HepG2 (cell line): ENCODE measurements at regions not wholly inside any gene's neighbourhood (a gene's known extent, or its start where the extent isn't known, plus 50 kb on each side); places are given as distances from the start of the nearest gene placed in this dataset.

Experiments used
- ATAC-seq: fragments of 200-7000 bp; cut with Tn5 transposase; 3 replicates; pipeline ENCODE4 v1.9.1; 2020; ENCODE audit warnings: mild to moderate bottlenecking, moderate library complexity
- BruUV-seq: library from RNA; stranded (reverse); fragments of 400-500 nt; replicated peaks from 2 replicates; lab custom pipeline; 2021; lab: Mats Ljungman, UMichigan
- CTCF ChIA-PET: fragments of 300-600 bp; formaldehyde crosslinking; extraction: SDS; loops from one replicate; lab custom pipeline; 2021; ENCODE audit warnings: low total read pairs, inconsistent platforms, low intra/inter-chr PET ratio; lab: Yijun Ruan, JAX
- POLR2A ChIA-PET: fragments of 350-600 bp; sonication (Branson Sonifier 250); formaldehyde crosslinking; loops from one replicate; lab custom pipeline; 2020; ENCODE audit warnings: antibody characterized with exemption, inconsistent platforms; lab: Yijun Ruan, JAX
- DNase-seq: peaks from one replicate; pipeline ENCODE4 v3.0.0-alpha.2; 2015; ENCODE audit warnings: low spot score
- FAIRE-seq: peaks from 3 replicates; lab custom pipeline; 2011; peaks lifted over from hg19 to GRCh38; lab: Jason Lieb, UNC
- H2AFZ ChIP-seq: one replicate; pipeline ENCODE4 v1.6.1; 2011; ENCODE audit warnings: low read length, inconsistent platforms
- H3K27ac ChIP-seq: fragments of 300-600 bp; 3 replicates; pipeline ENCODE4 v1.8.0; 2011; ENCODE audit warnings: mixed run types, mild to moderate bottlenecking, mixed read lengths, low read length, inconsistent platforms; ENCODE audit not compliant: insufficient read depth; ENCODE audit errors: extremely low read length
- H3K27me3 ChIP-seq, 2 experiments: fragments of 200-600 bp in 1 of 2; 2 replicates in 1 of 2; 3 replicates in 1 of 2; pipeline versions ENCODE4 v1.6.0 to v1.8.0; 2011; ENCODE audit warnings: low read length in 2 of 2, mild to moderate bottlenecking in 2 of 2, moderate library complexity in 2 of 2, inconsistent platforms in 1 of 2; ENCODE audit not compliant: insufficient read depth in 2 of 2, control insufficient read depth in 1 of 2
- H3K36me3 ChIP-seq, 2 experiments: fragments of 200-600 bp in 1 of 2; replicated peaks in 1 of 2; 2 replicates in 1 of 2; 3 replicates in 1 of 2; pipeline versions ENCODE4 v1.5.1 to v1.8.0; 2011; ENCODE audit warnings: low read length in 2 of 2, inconsistent platforms in 1 of 2; ENCODE audit not compliant: insufficient read depth in 2 of 2, control insufficient read depth in 1 of 2
- H3K4me1 ChIP-seq: 2 replicates; pipeline ENCODE4 v1.5.1; 2012; ENCODE audit warnings: low read length, inconsistent platforms; ENCODE audit not compliant: insufficient read depth
- H3K4me2 ChIP-seq: 2 replicates; pipeline ENCODE4 v1.6.0; 2011; ENCODE audit warnings: low read depth, low read length, inconsistent platforms
- H3K4me3 ChIP-seq, 3 experiments: fragments of 200-600 bp in 1 of 3; sonication (generic), shearing (Covaris generic) in 1 of 3; replicated peaks in 1 of 3; 2 replicates each; pipeline ENCODE4 v1.5.1; 2011 to 2016; ENCODE audit warnings: low read length in 3 of 3, inconsistent platforms in 2 of 3, low read depth in 2 of 3, mild to moderate bottlenecking in 2 of 3, control low read depth in 1 of 3, mixed read lengths in 1 of 3; ENCODE audit not compliant: insufficient read depth in 1 of 3
- H3K79me2 ChIP-seq: one replicate; pipeline ENCODE4 v1.6.1; 2011; ENCODE audit warnings: low read length, inconsistent platforms; ENCODE audit not compliant: insufficient read depth
- H3K9ac ChIP-seq: 2 replicates; pipeline ENCODE4 v1.6.0; 2011; ENCODE audit warnings: mild to moderate bottlenecking, low read depth, low read length, inconsistent platforms; ENCODE audit not compliant: insufficient read depth
- H3K9me3 ChIP-seq: 2 replicates; pipeline ENCODE4 v1.5.1; 2012; ENCODE audit warnings: mild to moderate bottlenecking, low read length
- H4K20me1 ChIP-seq: 2 replicates; pipeline ENCODE4 v1.6.0; 2011; ENCODE audit warnings: inconsistent platforms, mild to moderate bottlenecking, low read length, moderate library complexity; ENCODE audit not compliant: insufficient read depth
- CHCHD3 ChIP-seq: sonication (generic); formaldehyde crosslinking; IDR thresholded peaks from 2 replicates; pipeline ENCODE4 v1.8.0; 2022; ENCODE audit warnings: mild to moderate bottlenecking, missing genetic modification reagents, moderate library complexity
- GLMP ChIP-seq: sonication (generic); formaldehyde crosslinking; IDR thresholded peaks from 2 replicates; pipeline ENCODE4 v1.9.0; 2021; ENCODE audit warnings: missing genetic modification reagents, mild to moderate bottlenecking, borderline replicate concordance
- MED1 ChIP-seq: sonication (generic); formaldehyde crosslinking; IDR thresholded peaks from 2 replicates; pipeline ENCODE4 v1.4.0; 2020; ENCODE audit warnings: missing genetic modification reagents
- PITX1 ChIP-seq: sonication (generic); formaldehyde crosslinking; IDR thresholded peaks from 2 replicates; pipeline ENCODE4 v1.5.1; 2020; ENCODE audit warnings: mild to moderate bottlenecking, missing genetic modification reagents
- POGZ ChIP-seq: sonication (generic); formaldehyde crosslinking; IDR thresholded peaks from 2 replicates; pipeline ENCODE4 v1.4.0; 2020; ENCODE audit warnings: mild to moderate bottlenecking, missing genetic modification reagents
- PRDM10 ChIP-seq: sonication (generic); formaldehyde crosslinking; IDR thresholded peaks from 2 replicates; pipeline ENCODE4 v1.4.0; 2020; ENCODE audit warnings: low read depth, missing genetic modification reagents
- RARA ChIP-seq: IDR thresholded peaks from 2 replicates; pipeline ENCODE4 v1.6.1; 2016; ENCODE audit warnings: missing genetic modification reagents, missing compliant biosample characterization
- RXRB ChIP-seq: IDR thresholded peaks from 2 replicates; pipeline ENCODE4 v1.6.1; 2016; ENCODE audit warnings: borderline replicate concordance, missing genetic modification reagents, missing compliant biosample characterization
- TP53 ChIP-seq: sonication (generic); formaldehyde crosslinking; conservative IDR thresholded peaks from 2 replicates; pipeline ENCODE4 v1.4.0; 2020; ENCODE audit warnings: missing genetic modification reagents
- ZMYM4 ChIP-seq: sonication (generic); formaldehyde crosslinking; IDR thresholded peaks from 2 replicates; pipeline ENCODE4 v1.8.1; 2023; ENCODE audit warnings: mild to moderate bottlenecking, missing genetic modification reagents
- ZNF275 ChIP-seq: sonication (generic); formaldehyde crosslinking; IDR thresholded peaks from 2 replicates; pipeline ENCODE4 v1.8.0; 2022; ENCODE audit warnings: missing genetic modification reagents, mild to moderate bottlenecking, inconsistent platforms, borderline replicate concordance
- ZNF331 ChIP-seq: sonication (generic); formaldehyde crosslinking; IDR thresholded peaks from 2 replicates; pipeline ENCODE4 v1.4.0; 2020; ENCODE audit warnings: missing genetic modification reagents
- ZNF512 ChIP-seq: sonication (generic); formaldehyde crosslinking; IDR thresholded peaks from 2 replicates; pipeline ENCODE4 v1.4.0; 2020; ENCODE audit warnings: mild to moderate bottlenecking, missing genetic modification reagents
- ZNF512B ChIP-seq: sonication (generic); formaldehyde crosslinking; IDR thresholded peaks from 2 replicates; pipeline ENCODE4 v1.5.1; 2020; ENCODE audit warnings: missing genetic modification reagents, mild to moderate bottlenecking, borderline replicate concordance
- ZNF674 ChIP-seq: sonication (generic); formaldehyde crosslinking; IDR thresholded peaks from 2 replicates; pipeline ENCODE4 v1.5.0; 2020; ENCODE audit warnings: low read depth, mild to moderate bottlenecking, missing genetic modification reagents
- ZSCAN12 ChIP-seq: sonication (generic); formaldehyde crosslinking; IDR thresholded peaks from 2 replicates; pipeline ENCODE4 v1.9.0; 2021; ENCODE audit warnings: mild to moderate bottlenecking, missing genetic modification reagents
- WGBS: methylation state at CpG from one replicate; pipeline ENCODE4 v1.1.6; 2017; ENCODE audit warnings: low lambda C conversion rate; 5-methylcytosine and 5-hydroxymethylcytosine counted together
- in situ Hi-C: cut with HindIII; loops from 2 replicates; pipeline ENCODE4 v1.10.0; 2017; ENCODE audit warnings: low pct_unique_long_range_greater_than_20kb; ENCODE audit not compliant: extremely low pct_ligation_motif_present
- intact Hi-C: fragments of 100-400 bp; cut with micrococcal nuclease; formaldehyde crosslinking; loops from one replicate; pipeline ENCODE4 v1.10.0; 2022; ENCODE audit not compliant: unreplicated experiment

- Histone ChIP-seq H2AFZ (no peak overlapping the region), H3K4me2 (no peak overlapping the region), H3K4me1 (peaks cover 32% of the 10 kb centered on the region), H3K9ac (no peak overlapping the region), H3K9me3 (no peaks in the 10 kb centered on the region), H3K79me2 (no peaks in the 10 kb centered on the region), H3K27me3 (no peaks in the 10 kb centered on the region), H3K4me3 (no peak overlapping the region), H3K36me3 (no peaks in the 10 kb centered on the region), H4K20me1 (no peaks in the 10 kb centered on the region), H3K27ac (no peak overlapping the region)
- ChIA-PET CTCF (no interaction called here), POLR2A (no interaction called here)
- intact Hi-C loops = no loop called here
- ATAC-seq = no peak
- FAIRE-seq = no peak
- no peak for DNase-seq
- no TSS peak for BruUV-seq
- 100% methylated on average over 3 of the region's 3 CpGs for WGBS
- in situ Hi-C loops = no loop called here
- TF ChIP-seq MED1 = no peak
- no peak for TF ChIP-seq ZNF275 (CRISPR knock-in tag)
- TF ChIP-seq ZMYM4 (CRISPR knock-in tag) = no peak
- TF ChIP-seq PITX1 (CRISPR knock-in tag) = no peak
- no peak for TF ChIP-seq CHCHD3
- no peak for TF ChIP-seq TP53 (CRISPR knock-in tag)
- no peak for TF ChIP-seq POGZ (CRISPR knock-in tag)
- no peak for TF ChIP-seq ZSCAN12 (CRISPR knock-in tag)
- TF ChIP-seq ZNF674 = no peak
- no peak for TF ChIP-seq PRDM10 (CRISPR knock-in tag)
- TF ChIP-seq ZNF512 (CRISPR knock-in tag) = no peak
- no peak for TF ChIP-seq ZNF512B (CRISPR knock-in tag)
- TF ChIP-seq GLMP (CRISPR knock-in tag) = no peak
- no peak for TF ChIP-seq RXRB (CRISPR knock-in tag)
- no peak for TF ChIP-seq RARA
- no peak for TF ChIP-seq ZNF331 (CRISPR knock-in tag)
Observed at GRCh38 chr4:123510659-123511058, 114.1 kb downstream of the SPRY1 start.
